Right lobe of liver (tissue), 4 donors: ENCODE measurements at regions not wholly inside any gene's neighbourhood (a gene's known extent, or its start where the extent isn't known, plus 50 kb on each side); places are given as distances from the start of the nearest gene placed in this dataset.

Source experiments
- CTCF ChIP-seq, 4 donors: fragments of 200-600 bp in 3 of 4; fragments of 450-650 bp in 1 of 4; IDR thresholded peaks; one replicate each; pipeline versions ENCODE4 v1.5.1 to v1.8.0; 2016 to 2022; ENCODE audit warnings: antibody characterized with exemption in 4 of 4, mild to moderate bottlenecking in 2 of 4
- POLR2A ChIP-seq: fragments of 450-650 bp; IDR thresholded peaks from one replicate; pipeline ENCODE4 v1.6.1; 2017; ENCODE audit warnings: antibody characterized with exemption, mild to moderate bottlenecking
- donor health status: DM: no; HTN: no; CAD: no.
- donor health status: DM: no; HTN: no; CAD: no.
- donor health status: DM: no; HTN: yes; CAD: no.

DNA sequence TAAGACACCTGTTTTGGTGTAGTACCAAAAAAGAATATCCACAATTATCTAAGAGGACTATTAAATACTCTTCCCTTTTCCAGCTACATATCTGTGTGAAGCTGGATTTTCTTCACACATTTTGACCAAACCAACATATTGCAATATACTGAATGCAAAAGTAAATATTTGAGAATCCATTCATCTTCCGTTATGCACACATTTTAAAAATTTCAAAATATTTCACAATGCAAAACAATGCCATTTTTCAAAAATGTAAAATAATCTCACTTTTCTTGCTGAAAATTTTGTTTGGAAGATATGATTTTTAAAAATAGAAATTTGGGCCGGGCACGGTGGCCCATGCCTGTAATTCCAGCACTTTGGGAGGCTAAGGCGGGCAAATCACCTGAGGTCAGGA, 133.9 kb upstream of the FUT8 start:
- TF ChIP-seq CTCF (IDR thresholded peaks at IDR 0.05) (no peak), POLR2A (no peak)
